ENCODE measurements at regions not wholly inside any gene's neighbourhood (a gene's known extent, or its start where the extent isn't known, plus 50 kb on each side); places are given as distances from the start of the nearest gene placed in this dataset.

GRCh38 chr17:62300697-62301096 is 79.7 kb upstream of the EFCAB3 start:
- no peak for TF ChIP-seq CTCF (conservative IDR thresholded peaks at IDR 0.05 in 1 of 2, IDR thresholded peaks at IDR 0.05 in 1 of 2; ENCODE audit: low read depth in 1 of 2, low read length in 2 of 2)
- TF ChIP-seq EZH2 (IDR thresholded peaks at IDR 0.05; ENCODE audit: low read length, missing control alignments) = no peak
